Esophagus squamous epithelium (tissue), 4 donors: ENCODE measurements at regions not wholly inside any gene's neighbourhood (a gene's known extent, or its start where the extent isn't known, plus 50 kb on each side); places are given as distances from the start of the nearest gene placed in this dataset.

Experiments
- CTCF ChIP-seq, 6 experiments: fragments of 450-650 bp in 4 of 6; fragments of 200-600 bp in 2 of 6; sonication (generic) in 2 of 6; IDR thresholded peaks; one replicate each; pipeline ENCODE4 v1.5.1; 2016 to 2019; ENCODE audit warnings: antibody characterized with exemption in 6 of 6, mild to moderate bottlenecking in 4 of 6, moderate library complexity in 4 of 6
- POLR2A ChIP-seq, 4 donors: fragments of 450-650 bp; IDR thresholded peaks; one replicate each; pipeline ENCODE4 v1.6.1; 2017; ENCODE audit warnings: antibody characterized with exemption in 4 of 4, mild to moderate bottlenecking in 4 of 4, moderate library complexity in 3 of 4

GRCh38 chr5:155919725-155920124 is 407.2 kb upstream of the SGCD start:
- TF ChIP-seq CTCF (IDR thresholded peaks at IDR 0.05) (no peak), POLR2A (IDR thresholded peaks at IDR 0.05) (no peak)
